ENCODE measurements at regions not wholly inside any gene's neighbourhood (a gene's known extent, or its start where the extent isn't known, plus 50 kb on each side); places are given as distances from the start of the nearest gene placed in this dataset.

DNA sequence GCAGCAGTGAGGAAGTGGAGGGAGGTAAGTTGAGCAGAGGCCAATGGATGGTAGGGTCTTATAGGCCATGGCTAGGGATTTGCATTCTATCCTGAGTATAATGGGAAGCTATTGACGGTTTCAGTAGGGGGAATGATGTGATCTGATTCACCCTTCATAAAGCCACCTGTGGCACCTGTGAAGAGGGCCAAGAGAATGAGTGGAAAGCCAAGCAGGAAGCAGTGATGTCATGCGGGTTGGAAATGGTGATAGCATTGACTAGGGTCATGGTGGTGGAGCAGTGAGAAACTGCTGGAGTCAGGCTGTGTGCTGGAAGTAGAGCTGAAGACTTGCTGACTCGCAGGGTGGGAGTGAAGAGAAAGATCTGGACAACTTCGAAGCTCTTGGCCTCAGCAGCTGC lies 111.7 kb downstream of the MARCHF4 start:
- DNase-seq (ENCODE audit: low read depth): no peak
- H3K4me3 ChIP-seq (replicated peaks; ENCODE audit: low read depth, low read length): no peak overlapping the region
- TF ChIP-seq, protein P1, sequence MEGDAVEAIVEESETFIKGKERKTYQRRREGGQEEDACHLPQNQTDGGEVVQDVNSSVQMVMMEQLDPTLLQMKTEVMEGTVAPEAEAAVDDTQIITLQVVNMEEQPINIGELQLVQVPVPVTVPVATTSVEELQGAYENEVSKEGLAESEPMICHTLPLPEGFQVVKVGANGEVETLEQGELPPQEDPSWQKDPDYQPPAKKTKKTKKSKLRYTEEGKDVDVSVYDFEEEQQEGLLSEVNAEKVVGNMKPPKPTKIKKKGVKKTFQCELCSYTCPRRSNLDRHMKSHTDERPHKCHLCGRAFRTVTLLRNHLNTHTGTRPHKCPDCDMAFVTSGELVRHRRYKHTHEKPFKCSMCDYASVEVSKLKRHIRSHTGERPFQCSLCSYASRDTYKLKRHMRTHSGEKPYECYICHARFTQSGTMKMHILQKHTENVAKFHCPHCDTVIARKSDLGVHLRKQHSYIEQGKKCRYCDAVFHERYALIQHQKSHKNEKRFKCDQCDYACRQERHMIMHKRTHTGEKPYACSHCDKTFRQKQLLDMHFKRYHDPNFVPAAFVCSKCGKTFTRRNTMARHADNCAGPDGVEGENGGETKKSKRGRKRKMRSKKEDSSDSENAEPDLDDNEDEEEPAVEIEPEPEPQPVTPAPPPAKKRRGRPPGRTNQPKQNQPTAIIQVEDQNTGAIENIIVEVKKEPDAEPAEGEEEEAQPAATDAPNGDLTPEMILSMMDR (IDR thresholded peaks at IDR 0.05; ENCODE audit: low read length, missing control alignments): no peak

DNA sequence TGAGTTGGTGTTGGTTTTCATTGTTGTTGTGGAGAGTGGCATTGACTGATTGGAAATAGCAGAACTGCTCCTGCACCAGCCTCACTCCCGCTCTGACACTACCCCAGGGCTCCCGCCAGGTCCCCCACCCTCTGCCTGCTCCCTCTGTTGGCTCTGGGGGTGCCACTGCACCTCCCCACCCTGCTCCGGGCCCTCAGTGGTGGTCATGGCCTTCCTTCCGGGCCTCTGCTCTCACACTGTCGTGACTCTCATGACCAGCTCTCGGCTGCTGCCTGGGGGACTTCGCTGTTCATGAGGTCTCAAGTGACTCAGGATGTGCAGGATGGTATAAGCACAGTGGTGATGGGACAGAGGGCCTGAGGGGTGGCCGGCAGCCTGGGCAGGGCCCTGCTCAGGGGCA lies 113.2 kb downstream of the MARCHF4 start:
- DNase-seq (ENCODE audit: low read depth): no peak
- no peak overlapping the region for H3K4me3 ChIP-seq (replicated peaks; ENCODE audit: low read depth, low read length)
- TF ChIP-seq, protein P1 (IDR thresholded peaks at IDR 0.05; ENCODE audit: low read length, missing control alignments): no peak

- TF ChIP-seq, protein P1 (IDR thresholded peaks at IDR 0.05; ENCODE audit: low read length, missing control alignments): no peak
- no peak for DNase-seq (ENCODE audit: low read depth)
- H3K4me3 ChIP-seq (replicated peaks; ENCODE audit: low read depth, low read length): no peak overlapping the region
Observed at GRCh38 chr2:216257089-216257488, 115.2 kb downstream of the MARCHF4 start.

Data from fibroblast of pulmonary artery (primary cell).